ENCODE measurements at regions not wholly inside any gene's neighbourhood (a gene's known extent, or its start where the extent isn't known, plus 50 kb on each side); places are given as distances from the start of the nearest gene placed in this dataset.

GRCh38 chr1:234990874-234991801, 137.5 kb downstream of the TOMM20 start:
- TF ChIP-seq POLR2AphosphoS5 (IDR thresholded peaks at IDR 0.05; ENCODE audit: low read depth, low read length) (no peak), SP1 (IDR thresholded peaks at IDR 0.05; ENCODE audit: low read depth) (no peak), YY1 (IDR thresholded peaks at IDR 0.05; ENCODE audit: extremely low read depth, insufficient replicate concordance, low read depth, low read length) (no peak), CBX3 (IDR thresholded peaks at IDR 0.05; ENCODE audit: low read depth) (no peak), CEBPB (IDR thresholded peaks at IDR 0.05; ENCODE audit: low read depth) (no peak), ZFX (IDR thresholded peaks at IDR 0.05) (no peak)
- TF ChIP-seq, protein P1, sequence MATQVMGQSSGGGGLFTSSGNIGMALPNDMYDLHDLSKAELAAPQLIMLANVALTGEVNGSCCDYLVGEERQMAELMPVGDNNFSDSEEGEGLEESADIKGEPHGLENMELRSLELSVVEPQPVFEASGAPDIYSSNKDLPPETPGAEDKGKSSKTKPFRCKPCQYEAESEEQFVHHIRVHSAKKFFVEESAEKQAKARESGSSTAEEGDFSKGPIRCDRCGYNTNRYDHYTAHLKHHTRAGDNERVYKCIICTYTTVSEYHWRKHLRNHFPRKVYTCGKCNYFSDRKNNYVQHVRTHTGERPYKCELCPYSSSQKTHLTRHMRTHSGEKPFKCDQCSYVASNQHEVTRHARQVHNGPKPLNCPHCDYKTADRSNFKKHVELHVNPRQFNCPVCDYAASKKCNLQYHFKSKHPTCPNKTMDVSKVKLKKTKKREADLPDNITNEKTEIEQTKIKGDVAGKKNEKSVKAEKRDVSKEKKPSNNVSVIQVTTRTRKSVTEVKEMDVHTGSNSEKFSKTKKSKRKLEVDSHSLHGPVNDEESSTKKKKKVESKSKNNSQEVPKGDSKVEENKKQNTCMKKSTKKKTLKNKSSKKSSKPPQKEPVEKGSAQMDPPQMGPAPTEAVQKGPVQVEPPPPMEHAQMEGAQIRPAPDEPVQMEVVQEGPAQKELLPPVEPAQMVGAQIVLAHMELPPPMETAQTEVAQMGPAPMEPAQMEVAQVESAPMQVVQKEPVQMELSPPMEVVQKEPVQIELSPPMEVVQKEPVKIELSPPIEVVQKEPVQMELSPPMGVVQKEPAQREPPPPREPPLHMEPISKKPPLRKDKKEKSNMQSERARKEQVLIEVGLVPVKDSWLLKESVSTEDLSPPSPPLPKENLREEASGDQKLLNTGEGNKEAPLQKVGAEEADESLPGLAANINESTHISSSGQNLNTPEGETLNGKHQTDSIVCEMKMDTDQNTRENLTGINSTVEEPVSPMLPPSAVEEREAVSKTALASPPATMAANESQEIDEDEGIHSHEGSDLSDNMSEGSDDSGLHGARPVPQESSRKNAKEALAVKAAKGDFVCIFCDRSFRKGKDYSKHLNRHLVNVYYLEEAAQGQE (IDR thresholded peaks at IDR 0.05; ENCODE audit: low read depth), result no peak
